GM21528 (cell line): ENCODE measurements at regions not wholly inside any gene's neighbourhood (a gene's known extent, or its start where the extent isn't known, plus 50 kb on each side); places are given as distances from the start of the nearest gene placed in this dataset.

Experiments used
- ATAC-seq: cut with Tn5 transposase; IDR thresholded peaks from one replicate; pipeline ENCODE4 v1.9.1; 2021; ENCODE audit warnings: mild to moderate bottlenecking, moderate library complexity; ENCODE audit not compliant: unreplicated experiment, low FRiP score

- no peak for ATAC-seq
Observed at GRCh38 chr3:110567029-110567428, 504.6 kb upstream of the NECTIN3 start.

GRCh38 chr3:110568246-110568645 lies 503.4 kb upstream of the NECTIN3 start:
- no peak for ATAC-seq

- no peak for ATAC-seq
Observed at GRCh38 chr3:110569073-110569472, 502.5 kb upstream of the NECTIN3 start.

- ATAC-seq, result no peak
Observed at GRCh38 chr3:110575702-110576101, 495.9 kb upstream of the NECTIN3 start.

GRCh38 chr3:110576960-110577359 lies 494.7 kb upstream of the NECTIN3 start:
- no peak for ATAC-seq

GRCh38 chr3:110577854-110578253 lies 493.8 kb upstream of the NECTIN3 start:
- ATAC-seq, result no peak

- no peak for ATAC-seq
Observed at GRCh38 chr3:110579840-110580550, 491.6 kb upstream of the NECTIN3 start.

- ATAC-seq, result no peak
Observed at GRCh38 chr3:110583373-110583935, 488.2 kb upstream of the NECTIN3 start.

GRCh38 chr3:110588906-110589305 lies 482.7 kb upstream of the NECTIN3 start:
- no peak for ATAC-seq

- ATAC-seq, result no peak
Observed at GRCh38 chr3:110589341-110589740, 482.3 kb upstream of the NECTIN3 start.

- ATAC-seq, result no peak
Observed at GRCh38 chr3:110593749-110594148, 477.9 kb upstream of the NECTIN3 start.

GRCh38 chr3:110598847-110599490 lies 472.6 kb upstream of the NECTIN3 start:
- ATAC-seq, result no peak

GRCh38 chr3:110608566-110608965 lies 463.1 kb upstream of the NECTIN3 start:
- ATAC-seq, result no peak

GRCh38 chr3:110612045-110612444 lies 459.6 kb upstream of the NECTIN3 start:
- no peak for ATAC-seq

- ATAC-seq, result no peak
Observed at GRCh38 chr3:110614186-110614585, 457.4 kb upstream of the NECTIN3 start.

GRCh38 chr3:110615454-110615853 lies 456.2 kb upstream of the NECTIN3 start:
- ATAC-seq, result no peak

GRCh38 chr3:110618512-110619226 lies 452.9 kb upstream of the NECTIN3 start:
- no peak for ATAC-seq

- no peak for ATAC-seq
Observed at GRCh38 chr3:110620118-110620517, 451.5 kb upstream of the NECTIN3 start.

GRCh38 chr3:110623571-110623970 lies 448.0 kb upstream of the NECTIN3 start:
- ATAC-seq, result no peak

GRCh38 chr3:110624576-110624975 lies 447.0 kb upstream of the NECTIN3 start:
- ATAC-seq, result no peak

GRCh38 chr3:110625201-110625747 lies 446.3 kb upstream of the NECTIN3 start:
- ATAC-seq, result no peak
